Panc1 (cell line): ENCODE measurements at regions not wholly inside any gene's neighbourhood (a gene's known extent, or its start where the extent isn't known, plus 50 kb on each side); places are given as distances from the start of the nearest gene placed in this dataset.

Experiments
- ATAC-seq: fragments of 200-7000 bp; cut with Tn5 transposase; 2 replicates; pipeline ENCODE4 v1.9.1; 2020; ENCODE audit warnings: mild to moderate bottlenecking, moderate library complexity
- BruUV-seq: library from RNA; stranded (reverse); fragments of 400-500 nt; replicated peaks from 2 replicates; lab custom pipeline; 2021; lab: Mats Ljungman, UMichigan
- CTCF ChIA-PET: fragments of 300-600 bp; sonication (Branson Sonifier 250); formaldehyde crosslinking; loops from one replicate; lab custom pipeline; 2022; ENCODE audit warnings: antibody characterized with exemption; lab: Charles Lee
- POLR2A ChIA-PET: fragments of 300-600 bp; sonication (Branson Sonifier 250); formaldehyde crosslinking; loops from one replicate; lab custom pipeline; 2022; ENCODE audit warnings: antibody characterized with exemption; lab: Charles Lee
- DNase-seq: peaks from one replicate; pipeline ENCODE4 v3.0.0-alpha.2; 2010; ENCODE audit warnings: low read depth, low spot score
- H3K27ac ChIP-seq: 2 replicates; pipeline ENCODE4 v1.5.1; 2011; ENCODE audit warnings: mild to moderate bottlenecking, low read length, inconsistent platforms
- H3K27me3 ChIP-seq: fragments of 200-500 bp; sonication (Bioruptor generic); 2 replicates; pipeline ENCODE4 v1.6.0; 2014; ENCODE audit warnings: low read length, inconsistent platforms; ENCODE audit not compliant: control insufficient read depth, insufficient read depth
- H3K36me3 ChIP-seq: fragments of 200-500 bp; sonication (Bioruptor generic); 2 replicates; pipeline ENCODE4 v1.5.1; 2014; ENCODE audit warnings: inconsistent platforms, mild to moderate bottlenecking, low read length, moderate library complexity; ENCODE audit not compliant: control insufficient read depth, insufficient read depth
- H3K4me1 ChIP-seq: 2 replicates; pipeline ENCODE4 v1.5.1; 2011; ENCODE audit warnings: inconsistent platforms, mild to moderate bottlenecking, low read length, moderate library complexity; ENCODE audit not compliant: control insufficient read depth, insufficient read depth
- H3K4me3 ChIP-seq, 2 experiments: 2 replicates each; pipeline ENCODE4 v1.5.1; 2011 to 2012; ENCODE audit warnings: low read depth in 2 of 2, low read length in 2 of 2, mild to moderate bottlenecking in 2 of 2, inconsistent platforms in 1 of 2, moderate library complexity in 1 of 2
- H3K9me3 ChIP-seq: fragments of 200-500 bp; sonication (Bioruptor generic); 2 replicates; pipeline ENCODE4 v1.5.1; 2014; ENCODE audit warnings: low read depth, mild to moderate bottlenecking, inconsistent platforms, low read length, moderate library complexity; ENCODE audit not compliant: control insufficient read depth, insufficient read depth
- CTCF ChIP-seq: fragments of 450-650 bp; IDR thresholded peaks from 2 replicates; pipeline ENCODE4 v1.5.1; 2017; ENCODE audit warnings: mild to moderate bottlenecking
- POLR2AphosphoS5 ChIP-seq: IDR thresholded peaks from 2 replicates; pipeline ENCODE4 v1.6.1; 2012; ENCODE audit warnings: mild to moderate bottlenecking, low read depth, low read length, moderate library complexity
- REST ChIP-seq, 2 experiments: IDR thresholded peaks; 2 replicates each; pipeline ENCODE4 v1.6.1; 2011 to 2012; ENCODE audit warnings: low read depth in 2 of 2, control low read depth in 1 of 2, low read length in 1 of 2, mild to moderate bottlenecking in 1 of 2, moderate library complexity in 1 of 2; ENCODE audit not compliant: insufficient read depth in 1 of 2
- SIN3A ChIP-seq: IDR thresholded peaks from 2 replicates; pipeline ENCODE4 v1.6.1; 2012; ENCODE audit warnings: low read depth, mild to moderate bottlenecking, low read length, moderate library complexity, borderline replicate concordance; ENCODE audit not compliant: insufficient read depth
- TCF7L2 ChIP-seq: IDR thresholded peaks from 2 replicates; pipeline ENCODE4 v1.6.1; 2011; ENCODE audit warnings: mild to moderate bottlenecking, low read depth, low read length, inconsistent platforms
- in situ Hi-C: cut with HindIII; loops from 2 replicates; pipeline ENCODE4 v1.10.0; 2016; ENCODE audit warnings: low sequenced_read_pairs, low pct_unique_long_range_greater_than_20kb
- intact Hi-C: fragments of 100-400 bp; cut with micrococcal nuclease; formaldehyde crosslinking; loops from one replicate; pipeline ENCODE4 v1.10.0; 2022; ENCODE audit not compliant: unreplicated experiment

- CTCF ChIA-PET: no interaction called here
These were observed 110.6 kb upstream of the PRMT8 start for GRCh38 chr12:3380200-3381043.

More at GRCh38 chr12:3380200-3381043, 110.6 kb upstream of the PRMT8 start:
- BruUV-seq: no TSS peak
- ATAC-seq (no peak), DNase-seq (no peak)
- Histone ChIP-seq H3K4me1 (no peaks in the 10 kb centered on the region), H3K4me3 (no peak overlapping the region), H3K9me3 (no peaks in the 10 kb centered on the region), H3K36me3 (no peaks in the 10 kb centered on the region), H3K27ac (no peak overlapping the region), H3K27me3 (no peaks in the 10 kb centered on the region; the same call in 1 of the 2 replicates)
- in situ Hi-C loops (no loop called here), intact Hi-C loops (no loop called here)
- POLR2A ChIA-PET: no interaction called here
- TF ChIP-seq SIN3A (no peak), CTCF (no peak), POLR2AphosphoS5 (no peak), REST (IDR thresholded peaks at IDR 0.05; ENCODE audit: insufficient read depth in 1 of 2, low read depth in 2 of 2, low read length in 1 of 2) (no peak), TCF7L2 (no peak)
